NB4 (cell line): ENCODE measurements at regions not wholly inside any gene's neighbourhood (a gene's known extent, or its start where the extent isn't known, plus 50 kb on each side); places are given as distances from the start of the nearest gene placed in this dataset.

Source experiments
- POLR2A ChIP-seq: IDR thresholded peaks from 2 replicates; pipeline ENCODE4 v1.6.1; 2011; ENCODE audit warnings: mild to moderate bottlenecking; ENCODE audit not compliant: insufficient read length; ENCODE audit errors: extremely low read depth
- TF ChIP-seq, protein P1 (sequence below): IDR thresholded peaks from one replicate; pipeline ENCODE4 v1.5.1; 2012; ENCODE audit warnings: low read depth, low read length
- TF ChIP-seq, protein P2 (sequence below): IDR thresholded peaks from 2 replicates; pipeline ENCODE4 v1.6.1; 2011; ENCODE audit warnings: low read depth, low read length

DNA sequence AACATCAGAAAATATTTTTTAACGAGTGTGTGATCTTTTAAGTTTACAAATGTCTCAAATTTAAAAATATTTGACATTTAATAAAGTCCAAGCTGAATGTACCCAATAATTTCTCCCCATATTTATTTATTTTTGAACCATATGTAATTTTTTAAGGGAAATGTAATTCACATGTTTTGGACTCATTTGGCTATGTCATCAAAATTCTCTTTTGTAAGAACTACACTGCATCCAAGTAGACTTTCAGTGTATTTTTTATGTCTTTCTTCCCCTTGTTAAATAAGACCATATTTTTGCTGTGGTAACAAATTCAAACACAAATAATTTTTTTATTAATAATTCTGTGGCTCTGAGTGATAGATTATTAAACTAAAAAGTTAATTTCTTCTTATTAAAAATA, 365.2 kb downstream of the CD109 start:
- TF ChIP-seq, protein P1, sequence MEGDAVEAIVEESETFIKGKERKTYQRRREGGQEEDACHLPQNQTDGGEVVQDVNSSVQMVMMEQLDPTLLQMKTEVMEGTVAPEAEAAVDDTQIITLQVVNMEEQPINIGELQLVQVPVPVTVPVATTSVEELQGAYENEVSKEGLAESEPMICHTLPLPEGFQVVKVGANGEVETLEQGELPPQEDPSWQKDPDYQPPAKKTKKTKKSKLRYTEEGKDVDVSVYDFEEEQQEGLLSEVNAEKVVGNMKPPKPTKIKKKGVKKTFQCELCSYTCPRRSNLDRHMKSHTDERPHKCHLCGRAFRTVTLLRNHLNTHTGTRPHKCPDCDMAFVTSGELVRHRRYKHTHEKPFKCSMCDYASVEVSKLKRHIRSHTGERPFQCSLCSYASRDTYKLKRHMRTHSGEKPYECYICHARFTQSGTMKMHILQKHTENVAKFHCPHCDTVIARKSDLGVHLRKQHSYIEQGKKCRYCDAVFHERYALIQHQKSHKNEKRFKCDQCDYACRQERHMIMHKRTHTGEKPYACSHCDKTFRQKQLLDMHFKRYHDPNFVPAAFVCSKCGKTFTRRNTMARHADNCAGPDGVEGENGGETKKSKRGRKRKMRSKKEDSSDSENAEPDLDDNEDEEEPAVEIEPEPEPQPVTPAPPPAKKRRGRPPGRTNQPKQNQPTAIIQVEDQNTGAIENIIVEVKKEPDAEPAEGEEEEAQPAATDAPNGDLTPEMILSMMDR = no peak
- TF ChIP-seq, protein P2, sequence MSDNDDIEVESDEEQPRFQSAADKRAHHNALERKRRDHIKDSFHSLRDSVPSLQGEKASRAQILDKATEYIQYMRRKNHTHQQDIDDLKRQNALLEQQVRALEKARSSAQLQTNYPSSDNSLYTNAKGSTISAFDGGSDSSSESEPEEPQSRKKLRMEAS = no peak
- no peak for TF ChIP-seq POLR2A
